ENCODE measurements at regions not wholly inside any gene's neighbourhood (a gene's known extent, or its start where the extent isn't known, plus 50 kb on each side); places are given as distances from the start of the nearest gene placed in this dataset.
A peak's percentile ranks its signal among the peaks of the same experiment; 100 is the strongest.

DNA sequence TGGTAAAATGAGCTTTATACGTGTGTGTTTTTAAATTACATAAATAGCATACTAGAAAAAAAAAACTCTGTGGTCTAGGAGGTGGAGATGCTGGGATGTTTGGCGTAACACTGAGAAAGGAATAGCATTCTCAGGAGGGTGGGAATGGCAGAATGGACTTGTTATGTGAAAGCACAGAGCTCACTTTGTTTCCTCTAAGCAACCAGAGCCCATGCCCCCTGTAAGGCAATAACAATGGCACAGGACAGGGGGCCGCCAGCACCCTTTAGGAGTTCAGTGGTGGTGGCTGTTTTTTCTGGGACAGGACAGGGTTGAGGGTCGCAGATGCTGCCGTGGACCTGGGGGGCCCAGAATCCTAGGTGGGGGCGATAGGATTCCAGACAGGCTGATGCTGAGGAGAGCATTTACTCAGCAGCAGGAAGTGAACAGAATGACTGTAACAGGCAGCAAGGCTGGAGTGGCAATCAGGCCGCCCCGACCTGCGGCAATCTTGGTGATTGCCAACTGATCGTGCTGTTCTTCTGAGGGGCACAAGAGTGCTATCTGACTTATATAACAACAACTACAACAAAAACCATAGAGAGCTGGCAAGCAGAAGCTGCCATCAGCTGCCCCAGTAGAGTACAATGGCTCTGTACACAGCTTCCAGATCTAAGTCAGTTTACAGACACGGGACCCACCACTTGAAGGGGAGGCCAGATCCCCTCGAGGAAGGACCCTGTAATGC is 160.4 kb downstream of the UACA start:
- no peak overlapping the region for H3K27ac ChIP-seq
- H3K4me3 ChIP-seq: no peak overlapping the region
- TF ChIP-seq, protein P1, sequence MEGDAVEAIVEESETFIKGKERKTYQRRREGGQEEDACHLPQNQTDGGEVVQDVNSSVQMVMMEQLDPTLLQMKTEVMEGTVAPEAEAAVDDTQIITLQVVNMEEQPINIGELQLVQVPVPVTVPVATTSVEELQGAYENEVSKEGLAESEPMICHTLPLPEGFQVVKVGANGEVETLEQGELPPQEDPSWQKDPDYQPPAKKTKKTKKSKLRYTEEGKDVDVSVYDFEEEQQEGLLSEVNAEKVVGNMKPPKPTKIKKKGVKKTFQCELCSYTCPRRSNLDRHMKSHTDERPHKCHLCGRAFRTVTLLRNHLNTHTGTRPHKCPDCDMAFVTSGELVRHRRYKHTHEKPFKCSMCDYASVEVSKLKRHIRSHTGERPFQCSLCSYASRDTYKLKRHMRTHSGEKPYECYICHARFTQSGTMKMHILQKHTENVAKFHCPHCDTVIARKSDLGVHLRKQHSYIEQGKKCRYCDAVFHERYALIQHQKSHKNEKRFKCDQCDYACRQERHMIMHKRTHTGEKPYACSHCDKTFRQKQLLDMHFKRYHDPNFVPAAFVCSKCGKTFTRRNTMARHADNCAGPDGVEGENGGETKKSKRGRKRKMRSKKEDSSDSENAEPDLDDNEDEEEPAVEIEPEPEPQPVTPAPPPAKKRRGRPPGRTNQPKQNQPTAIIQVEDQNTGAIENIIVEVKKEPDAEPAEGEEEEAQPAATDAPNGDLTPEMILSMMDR (IDR thresholded peaks at IDR 0.05): no peak
- no peak for TF ChIP-seq POLR2A (IDR thresholded peaks at IDR 0.05)
- H3K4me1 ChIP-seq (replicated peaks in 1 of 2): peaks cover 0 to 20% of the 10 kb centered on the region in 2 donors
- intact Hi-C loops (cut with DNase I): no loop called here
- no peak for DNase-seq
- no peaks in the 10 kb centered on the region for H3K36me3 ChIP-seq (replicated peaks in 1 of 2)
- H3K9me3 ChIP-seq (replicated peaks in 1 of 3): no peaks in the 10 kb centered on the region
- no peaks in the 10 kb centered on the region for H3K27me3 ChIP-seq
- 79 to 88% (median 83%) methylated on average over 11 to 12 of the region's 12 CpGs for WGBS, 4 donors

DNA sequence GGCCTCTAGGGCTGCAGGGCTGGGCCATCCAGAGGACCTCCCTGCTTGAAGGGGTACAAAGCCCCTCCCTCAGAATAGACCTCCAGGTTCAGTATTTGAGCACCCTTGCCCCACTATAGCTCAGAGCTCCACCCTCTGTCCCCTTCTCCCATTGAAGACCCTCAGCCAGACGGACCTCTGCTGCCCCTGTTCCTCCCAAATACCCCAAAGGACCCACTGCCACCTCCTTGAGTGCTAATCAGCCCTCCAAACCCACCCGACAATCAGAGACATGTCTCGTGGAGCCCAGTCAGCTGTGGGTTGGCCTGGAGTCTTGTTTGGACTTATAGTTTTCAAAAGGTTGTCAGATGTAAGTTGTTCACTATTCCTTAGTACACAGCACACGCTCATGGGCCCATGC is 161.1 kb downstream of the UACA start:
- WGBS, 4 donors: 79 to 92% (median 86%) methylated on average over 4 of the region's 4 CpGs
- H3K27me3 ChIP-seq: no peaks in the 10 kb centered on the region
- TF ChIP-seq, protein P1 (IDR thresholded peaks at IDR 0.05): no peak
- TF ChIP-seq POLR2A (IDR thresholded peaks at IDR 0.05): no peak
- intact Hi-C loops (cut with DNase I): no loop called here
- H3K9me3 ChIP-seq (replicated peaks in 1 of 3): no peaks in the 10 kb centered on the region
- H3K36me3 ChIP-seq (replicated peaks in 1 of 2): no peaks in the 10 kb centered on the region
- DNase-seq: peak in 1 of 7 donors; percentile 10
- H3K4me3 ChIP-seq: no peak overlapping the region
- peaks cover 0 to 20% of the 10 kb centered on the region in 2 donors for H3K4me1 ChIP-seq (replicated peaks in 1 of 2)
- no peak overlapping the region for H3K27ac ChIP-seq

DNA sequence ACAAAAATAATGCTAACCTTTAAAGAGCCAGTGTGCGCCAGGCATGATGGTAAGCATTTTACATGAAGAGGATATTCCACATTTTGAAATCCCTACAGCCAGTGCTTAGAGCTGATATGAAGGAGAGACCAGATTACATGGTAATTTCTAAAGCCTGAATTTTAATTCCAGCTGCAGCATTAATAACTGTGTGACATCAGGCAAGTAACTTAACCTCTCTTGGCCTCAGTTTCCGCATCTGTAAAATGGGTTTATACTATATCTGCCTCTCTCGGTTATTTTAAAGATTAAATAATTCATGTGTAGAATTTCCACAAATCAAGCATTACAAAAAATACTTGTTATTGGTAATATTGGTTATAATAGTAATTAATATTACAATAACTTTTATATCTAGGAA is 165.4 kb downstream of the UACA start:
- TF ChIP-seq, protein P1 (IDR thresholded peaks at IDR 0.05): no peak
- TF ChIP-seq POLR2A (IDR thresholded peaks at IDR 0.05): no peak
- H3K4me1 ChIP-seq (replicated peaks in 1 of 2): no peaks in the 10 kb centered on the region
- H3K36me3 ChIP-seq (replicated peaks in 1 of 2): no peaks in the 10 kb centered on the region
- 92 to 97% (median 93%) methylated on average over 3 of the region's 3 CpGs for WGBS, 4 donors
- no peak overlapping the region for H3K4me3 ChIP-seq
- no peak for DNase-seq
- H3K27ac ChIP-seq: no peak overlapping the region
- intact Hi-C loops (cut with DNase I): no loop called here
- no peaks in the 10 kb centered on the region for H3K9me3 ChIP-seq (replicated peaks in 1 of 3)
- no peaks in the 10 kb centered on the region for H3K27me3 ChIP-seq

DNA sequence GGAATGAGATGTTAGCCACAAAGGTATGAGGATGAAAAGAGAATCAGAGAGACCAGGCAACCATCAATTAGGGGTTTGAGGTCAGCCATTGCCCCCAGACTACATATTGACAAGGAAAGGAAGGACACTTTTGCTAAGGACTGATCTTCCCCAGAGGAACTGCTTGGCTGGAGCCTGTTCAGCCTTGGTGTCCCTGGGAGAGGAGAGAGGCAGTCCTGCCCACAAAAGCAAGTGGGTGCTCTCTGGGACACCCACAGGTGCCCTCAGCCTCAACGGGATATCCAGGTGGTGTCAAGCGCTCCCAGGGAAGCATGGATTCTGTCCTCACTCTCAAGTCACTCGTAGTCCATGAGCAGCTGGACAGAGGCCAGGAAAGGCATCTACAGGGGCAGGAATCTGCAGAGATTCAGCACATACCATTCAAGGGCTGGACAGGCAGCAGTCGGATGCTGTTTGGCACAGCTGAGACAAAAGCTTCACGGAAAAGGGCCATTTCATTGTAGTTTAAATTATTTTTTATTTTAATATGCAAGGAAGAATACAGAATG is 166.2 kb downstream of the UACA start:
- peak in 1 of 7 donors; percentile 50 for DNase-seq
- TF ChIP-seq, protein P1 (IDR thresholded peaks at IDR 0.05): no peak
- TF ChIP-seq POLR2A (IDR thresholded peaks at IDR 0.05): no peak

More for the DNA sequence above, 166.2 kb downstream of the UACA start:
- Histone ChIP-seq H3K27ac (no peak overlapping the region), H3K27me3 (no peaks in the 10 kb centered on the region), H3K4me3 (no peak overlapping the region), H3K4me1 (replicated peaks in 1 of 2) (no peaks in the 10 kb centered on the region), H3K9me3 (replicated peaks in 1 of 3) (no peaks in the 10 kb centered on the region), H3K36me3 (replicated peaks in 1 of 2) (no peaks in the 10 kb centered on the region)
- intact Hi-C loops (cut with DNase I): no loop called here
- 63 to 78% (median 71%) methylated on average over 5 of the region's 5 CpGs for WGBS, 4 donors
